Mammary epithelial cell (primary cell): ENCODE measurements at regions not wholly inside any gene's neighbourhood (a gene's known extent, or its start where the extent isn't known, plus 50 kb on each side); places are given as distances from the start of the nearest gene placed in this dataset.

Experiments used
- CTCF ChIP-seq, 2 donors: IDR thresholded peaks in 1 of 2; conservative IDR thresholded peaks in 1 of 2; 2 replicates each; pipeline ENCODE4 v1.5.1; 2011 to 2012; ENCODE audit warnings: inconsistent platforms in 2 of 2, low read length in 2 of 2, mild to moderate bottlenecking in 2 of 2, control low read depth in 1 of 2, low read depth in 1 of 2; ENCODE audit not compliant: insufficient read depth in 1 of 2; ENCODE audit errors: extremely low read depth in 1 of 2
- EZH2 ChIP-seq: IDR thresholded peaks from 2 replicates; pipeline ENCODE4 v1.6.1; 2012; ENCODE audit warnings: low read length, inconsistent platforms, borderline replicate concordance

DNA sequence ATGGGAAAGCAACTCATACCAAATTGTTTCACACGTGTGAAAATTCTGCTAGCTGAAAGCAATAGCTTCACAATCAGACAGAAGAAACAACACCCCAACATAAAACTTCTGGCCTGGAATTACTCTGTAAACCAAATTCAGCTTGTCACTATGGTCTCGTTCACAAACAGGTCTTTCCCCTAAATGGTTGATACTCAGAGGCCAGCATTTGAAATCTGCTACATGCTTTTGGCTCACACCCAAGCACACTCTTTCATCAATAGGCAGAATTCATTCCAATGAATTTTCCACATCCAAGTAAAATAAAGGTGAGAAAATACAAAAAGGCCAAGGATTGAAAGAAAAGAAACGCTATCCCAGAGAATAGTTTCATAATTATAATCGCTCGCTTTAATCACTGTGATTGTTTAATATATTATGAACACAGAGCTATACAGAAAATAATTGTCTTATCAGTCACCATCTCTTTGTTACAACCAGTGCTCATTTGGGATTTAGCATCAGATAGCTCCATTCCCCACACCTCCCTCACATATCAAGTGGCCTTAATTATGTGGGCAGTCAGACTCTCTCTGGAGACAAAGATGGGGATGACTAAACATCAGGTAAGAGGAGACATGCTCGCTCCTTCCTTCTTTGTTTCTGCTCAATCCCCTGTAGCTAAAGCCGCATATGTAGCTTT lies 503.8 kb upstream of the ARRDC4 start:
- TF ChIP-seq EZH2 (no peak), CTCF (conservative IDR thresholded peaks at IDR 0.05 in 1 of 2, IDR thresholded peaks at IDR 0.05 in 1 of 2; ENCODE audit: extremely low read depth in 1 of 2, insufficient read depth in 1 of 2, low read depth in 1 of 2, low read length in 2 of 2) (no peak)
